ENCODE measurements at regions not wholly inside any gene's neighbourhood (a gene's known extent, or its start where the extent isn't known, plus 50 kb on each side); places are given as distances from the start of the nearest gene placed in this dataset.

DNA sequence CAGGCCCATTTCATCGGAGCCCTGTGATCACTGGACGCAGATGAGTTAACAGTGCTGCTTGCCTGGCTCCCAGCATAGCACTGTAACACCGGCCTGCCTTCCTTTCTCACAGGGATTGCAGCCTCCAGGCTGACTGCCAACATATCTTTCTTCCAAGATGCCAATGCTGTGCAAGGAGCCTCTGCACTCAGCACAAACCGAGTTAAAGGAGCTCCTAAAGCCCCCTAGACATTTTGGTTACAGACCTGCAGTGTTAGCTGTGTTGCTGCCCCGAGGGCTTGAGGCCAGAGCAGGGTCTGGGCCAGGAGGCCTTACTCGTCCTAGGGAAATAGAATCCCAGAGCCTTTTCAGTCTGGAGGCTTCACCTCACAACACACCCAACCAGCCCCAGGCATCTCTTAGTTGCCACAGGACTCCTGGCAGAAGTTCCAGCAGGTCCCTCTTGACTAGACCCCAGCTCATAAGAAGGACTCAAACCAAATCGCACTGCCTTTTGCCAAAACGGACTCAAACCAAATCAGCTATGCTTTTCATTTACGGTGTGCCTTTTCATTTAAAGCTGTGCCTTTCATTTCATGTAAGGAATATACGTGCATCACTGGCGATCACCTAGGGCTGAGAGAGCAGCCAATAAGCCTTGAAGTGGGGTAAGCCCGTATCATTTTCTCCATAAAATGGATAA, 58.4 kb upstream of the EML4 start (continued):
- TF ChIP-seq, protein P1, sequence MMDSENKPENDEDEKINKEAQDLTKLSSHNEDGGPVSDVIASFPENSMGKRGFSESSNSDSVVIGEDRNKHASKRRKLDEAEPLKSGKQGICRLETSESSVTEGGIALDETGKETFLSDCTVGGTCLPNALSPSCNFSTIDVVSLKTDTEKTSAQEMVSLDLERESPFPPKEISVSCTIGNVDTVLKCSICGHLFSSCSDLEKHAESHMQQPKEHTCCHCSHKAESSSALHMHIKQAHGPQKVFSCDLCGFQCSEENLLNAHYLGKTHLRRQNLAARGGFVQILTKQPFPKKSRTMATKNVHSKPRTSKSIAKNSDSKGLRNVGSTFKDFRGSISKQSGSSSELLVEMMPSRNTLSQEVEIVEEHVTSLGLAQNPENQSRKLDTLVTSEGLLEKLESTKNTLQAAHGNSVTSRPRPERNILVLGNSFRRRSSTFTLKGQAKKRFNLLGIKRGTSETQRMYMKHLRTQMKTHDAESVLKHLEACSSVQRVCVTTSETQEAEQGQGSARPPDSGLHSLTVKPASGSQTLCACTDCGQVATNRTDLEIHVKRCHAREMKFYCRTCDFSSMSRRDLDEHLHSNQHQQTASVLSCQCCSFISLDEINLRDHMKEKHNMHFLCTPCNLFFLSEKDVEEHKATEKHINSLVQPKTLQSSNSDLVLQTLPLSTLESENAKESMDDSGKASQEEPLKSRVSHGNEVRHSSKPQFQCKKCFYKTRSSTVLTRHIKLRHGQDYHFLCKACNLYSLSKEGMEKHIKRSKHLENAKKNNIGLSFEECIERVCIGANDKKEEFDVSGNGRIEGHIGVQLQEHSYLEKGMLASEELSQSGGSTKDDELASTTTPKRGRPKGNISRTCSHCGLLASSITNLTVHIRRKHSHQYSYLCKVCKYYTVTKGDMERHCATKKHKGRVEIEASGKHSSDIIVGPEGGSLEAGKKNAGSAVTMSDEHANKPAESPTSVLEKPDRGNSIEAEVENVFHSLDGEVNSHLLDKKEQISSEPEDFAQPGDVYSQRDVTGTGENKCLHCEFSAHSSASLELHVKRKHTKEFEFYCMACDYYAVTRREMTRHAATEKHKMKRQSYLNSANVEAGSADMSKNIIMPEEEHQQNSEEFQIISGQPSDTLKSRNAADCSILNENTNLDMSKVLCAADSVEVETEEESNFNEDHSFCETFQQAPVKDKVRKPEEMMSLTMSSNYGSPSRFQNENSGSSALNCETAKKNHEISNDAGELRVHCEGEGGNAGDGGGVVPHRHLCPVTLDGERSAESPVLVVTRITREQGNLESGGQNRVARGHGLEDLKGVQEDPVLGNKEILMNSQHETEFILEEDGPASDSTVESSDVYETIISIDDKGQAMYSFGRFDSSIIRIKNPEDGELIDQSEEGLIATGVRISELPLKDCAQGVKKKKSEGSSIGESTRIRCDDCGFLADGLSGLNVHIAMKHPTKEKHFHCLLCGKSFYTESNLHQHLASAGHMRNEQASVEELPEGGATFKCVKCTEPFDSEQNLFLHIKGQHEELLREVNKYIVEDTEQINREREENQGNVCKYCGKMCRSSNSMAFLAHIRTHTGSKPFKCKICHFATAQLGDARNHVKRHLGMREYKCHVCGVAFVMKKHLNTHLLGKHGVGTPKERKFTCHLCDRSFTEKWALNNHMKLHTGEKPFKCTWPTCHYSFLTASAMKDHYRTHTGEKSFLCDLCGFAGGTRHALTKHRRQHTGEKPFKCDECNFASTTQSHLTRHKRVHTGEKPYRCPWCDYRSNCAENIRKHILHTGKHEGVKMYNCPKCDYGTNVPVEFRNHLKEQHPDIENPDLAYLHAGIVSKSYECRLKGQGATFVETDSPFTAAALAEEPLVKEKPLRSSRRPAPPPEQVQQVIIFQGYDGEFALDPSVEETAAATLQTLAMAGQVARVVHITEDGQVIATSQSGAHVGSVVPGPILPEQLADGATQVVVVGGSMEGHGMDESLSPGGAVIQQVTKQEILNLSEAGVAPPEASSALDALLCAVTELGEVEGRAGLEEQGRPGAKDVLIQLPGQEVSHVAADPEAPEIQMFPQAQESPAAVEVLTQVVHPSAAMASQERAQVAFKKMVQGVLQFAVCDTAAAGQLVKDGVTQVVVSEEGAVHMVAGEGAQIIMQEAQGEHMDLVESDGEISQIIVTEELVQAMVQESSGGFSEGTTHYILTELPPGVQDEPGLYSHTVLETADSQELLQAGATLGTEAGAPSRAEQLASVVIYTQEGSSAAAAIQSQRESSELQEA (CRISPR knock-in tag; IDR thresholded peaks at IDR 0.05; ENCODE audit: not compliant biosample characterization) = peak; percentile 36
- TF ChIP-seq SPEN (CRISPR knock-in tag; IDR thresholded peaks at IDR 0.05; ENCODE audit: low read depth) (0 out of 2 replicates have a peak, but pooled peaks have one; percentile 43), GFI1 (CRISPR knock-in tag; IDR thresholded peaks at IDR 0.05; ENCODE audit: borderline replicate concordance) (no peak), HMG20A (CRISPR knock-in tag; IDR thresholded peaks at IDR 0.05; ENCODE audit: borderline replicate concordance) (no peak), ZNF510 (CRISPR knock-in tag; IDR thresholded peaks at IDR 0.05; ENCODE audit: low read depth) (0 out of 2 replicates have a peak, but pooled peaks have one; percentile 25), ZBTB38 (CRISPR knock-in tag; IDR thresholded peaks at IDR 0.05) (peak; percentile 91), ZNF274 (CRISPR knock-in tag; IDR thresholded peaks at IDR 0.05) (peak; percentile 29; the same call in 1 of the 2 replicates)
- TF ChIP-seq, protein P2, sequence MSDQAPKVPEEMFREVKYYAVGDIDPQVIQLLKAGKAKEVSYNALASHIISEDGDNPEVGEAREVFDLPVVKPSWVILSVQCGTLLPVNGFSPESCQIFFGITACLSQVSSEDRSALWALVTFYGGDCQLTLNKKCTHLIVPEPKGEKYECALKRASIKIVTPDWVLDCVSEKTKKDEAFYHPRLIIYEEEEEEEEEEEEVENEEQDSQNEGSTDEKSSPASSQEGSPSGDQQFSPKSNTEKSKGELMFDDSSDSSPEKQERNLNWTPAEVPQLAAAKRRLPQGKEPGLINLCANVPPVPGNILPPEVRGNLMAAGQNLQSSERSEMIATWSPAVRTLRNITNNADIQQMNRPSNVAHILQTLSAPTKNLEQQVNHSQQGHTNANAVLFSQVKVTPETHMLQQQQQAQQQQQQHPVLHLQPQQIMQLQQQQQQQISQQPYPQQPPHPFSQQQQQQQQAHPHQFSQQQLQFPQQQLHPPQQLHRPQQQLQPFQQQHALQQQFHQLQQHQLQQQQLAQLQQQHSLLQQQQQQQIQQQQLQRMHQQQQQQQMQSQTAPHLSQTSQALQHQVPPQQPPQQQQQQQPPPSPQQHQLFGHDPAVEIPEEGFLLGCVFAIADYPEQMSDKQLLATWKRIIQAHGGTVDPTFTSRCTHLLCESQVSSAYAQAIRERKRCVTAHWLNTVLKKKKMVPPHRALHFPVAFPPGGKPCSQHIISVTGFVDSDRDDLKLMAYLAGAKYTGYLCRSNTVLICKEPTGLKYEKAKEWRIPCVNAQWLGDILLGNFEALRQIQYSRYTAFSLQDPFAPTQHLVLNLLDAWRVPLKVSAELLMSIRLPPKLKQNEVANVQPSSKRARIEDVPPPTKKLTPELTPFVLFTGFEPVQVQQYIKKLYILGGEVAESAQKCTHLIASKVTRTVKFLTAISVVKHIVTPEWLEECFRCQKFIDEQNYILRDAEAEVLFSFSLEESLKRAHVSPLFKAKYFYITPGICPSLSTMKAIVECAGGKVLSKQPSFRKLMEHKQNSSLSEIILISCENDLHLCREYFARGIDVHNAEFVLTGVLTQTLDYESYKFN (CRISPR knock-in tag; conservative IDR thresholded peaks at IDR 0.05) = peak; percentile 48; the same call in 1 of the 2 replicates
- TF ChIP-seq, protein P3, sequence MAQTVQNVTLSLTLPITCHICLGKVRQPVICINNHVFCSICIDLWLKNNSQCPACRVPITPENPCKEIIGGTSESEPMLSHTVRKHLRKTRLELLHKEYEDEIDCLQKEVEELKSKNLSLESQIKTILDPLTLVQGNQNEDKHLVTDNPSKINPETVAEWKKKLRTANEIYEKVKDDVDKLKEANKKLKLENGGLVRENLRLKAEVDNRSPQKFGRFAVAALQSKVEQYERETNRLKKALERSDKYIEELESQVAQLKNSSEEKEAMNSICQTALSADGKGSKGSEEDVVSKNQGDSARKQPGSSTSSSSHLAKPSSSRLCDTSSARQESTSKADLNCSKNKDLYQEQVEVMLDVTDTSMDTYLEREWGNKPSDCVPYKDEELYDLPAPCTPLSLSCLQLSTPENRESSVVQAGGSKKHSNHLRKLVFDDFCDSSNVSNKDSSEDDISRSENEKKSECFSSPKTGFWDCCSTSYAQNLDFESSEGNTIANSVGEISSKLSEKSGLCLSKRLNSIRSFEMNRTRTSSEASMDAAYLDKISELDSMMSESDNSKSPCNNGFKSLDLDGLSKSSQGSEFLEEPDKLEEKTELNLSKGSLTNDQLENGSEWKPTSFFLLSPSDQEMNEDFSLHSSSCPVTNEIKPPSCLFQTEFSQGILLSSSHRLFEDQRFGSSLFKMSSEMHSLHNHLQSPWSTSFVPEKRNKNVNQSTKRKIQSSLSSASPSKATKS (CRISPR knock-in tag; IDR thresholded peaks at IDR 0.05) = no peak
- TF ChIP-seq, protein P4, sequence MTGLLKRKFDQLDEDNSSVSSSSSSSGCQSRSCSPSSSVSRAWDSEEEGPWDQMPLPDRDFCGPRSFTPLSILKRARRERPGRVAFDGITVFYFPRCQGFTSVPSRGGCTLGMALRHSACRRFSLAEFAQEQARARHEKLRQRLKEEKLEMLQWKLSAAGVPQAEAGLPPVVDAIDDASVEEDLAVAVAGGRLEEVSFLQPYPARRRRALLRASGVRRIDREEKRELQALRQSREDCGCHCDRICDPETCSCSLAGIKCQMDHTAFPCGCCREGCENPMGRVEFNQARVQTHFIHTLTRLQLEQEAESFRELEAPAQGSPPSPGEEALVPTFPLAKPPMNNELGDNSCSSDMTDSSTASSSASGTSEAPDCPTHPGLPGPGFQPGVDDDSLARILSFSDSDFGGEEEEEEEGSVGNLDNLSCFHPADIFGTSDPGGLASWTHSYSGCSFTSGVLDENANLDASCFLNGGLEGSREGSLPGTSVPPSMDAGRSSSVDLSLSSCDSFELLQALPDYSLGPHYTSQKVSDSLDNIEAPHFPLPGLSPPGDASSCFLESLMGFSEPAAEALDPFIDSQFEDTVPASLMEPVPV (CRISPR knock-in tag; IDR thresholded peaks at IDR 0.05) = 0 out of 2 replicates have a peak, but pooled peaks have one; percentile 52

Data from HepG2 (cell line).